Mucosa of stomach (tissue), 1 donor: ENCODE measurements at regions not wholly inside any gene's neighbourhood (a gene's known extent, or its start where the extent isn't known, plus 50 kb on each side); places are given as distances from the start of the nearest gene placed in this dataset.

ENCODE experiments used
- H3K27me3 ChIP-seq: one replicate; pipeline ENCODE4 v1.7.0; 2013; ENCODE audit warnings: mild to moderate bottlenecking, low read length; ENCODE audit not compliant: control insufficient read depth, insufficient read depth
- H3K36me3 ChIP-seq: one replicate; pipeline ENCODE4 v1.7.0; 2013; ENCODE audit warnings: low read length; ENCODE audit not compliant: control insufficient read depth, insufficient read depth
- H3K4me1 ChIP-seq: one replicate; pipeline ENCODE4 v1.7.0; 2013; ENCODE audit warnings: mild to moderate bottlenecking, low read length; ENCODE audit not compliant: control insufficient read depth, insufficient read depth
- H3K4me3 ChIP-seq: one replicate; pipeline ENCODE4 v1.7.0; 2013; ENCODE audit warnings: low read length
- H3K9ac ChIP-seq: one replicate; pipeline ENCODE4 v1.7.0; 2013; ENCODE audit warnings: mild to moderate bottlenecking, low read length, moderate library complexity
- H3K9me3 ChIP-seq: one replicate; pipeline ENCODE4 v1.7.0; 2013; ENCODE audit warnings: mild to moderate bottlenecking, low read length, moderate library complexity; ENCODE audit not compliant: control insufficient read depth
- donor health status: Pancreatic carcinoma.

DNA sequence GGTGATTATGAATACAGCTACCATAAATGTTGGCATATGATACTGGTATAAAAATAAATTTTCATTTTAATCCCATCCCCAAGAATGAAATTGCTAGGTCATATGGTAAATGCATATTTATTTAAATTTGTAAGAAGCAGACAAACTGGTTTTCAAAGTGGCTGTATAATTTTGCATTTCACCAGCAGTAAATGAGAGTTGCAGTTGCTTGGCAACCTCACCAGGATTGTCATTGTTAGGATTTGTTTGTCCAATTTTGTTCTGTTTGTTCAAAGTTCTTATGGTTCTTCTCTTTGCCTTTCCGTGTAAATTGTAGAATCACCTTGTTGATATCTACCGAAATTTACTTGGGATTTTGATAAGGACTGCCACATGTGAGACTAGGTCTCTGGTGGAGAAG lies 237.4 kb downstream of the OTUD1 start:
- no peaks in the 10 kb centered on the region for H3K9me3 ChIP-seq
- H3K4me1 ChIP-seq, result no peaks in the 10 kb centered on the region
- no peak overlapping the region for H3K9ac ChIP-seq
- no peaks in the 10 kb centered on the region for H3K36me3 ChIP-seq
- H3K27me3 ChIP-seq, result no peaks in the 10 kb centered on the region
- no peak overlapping the region for H3K4me3 ChIP-seq

DNA sequence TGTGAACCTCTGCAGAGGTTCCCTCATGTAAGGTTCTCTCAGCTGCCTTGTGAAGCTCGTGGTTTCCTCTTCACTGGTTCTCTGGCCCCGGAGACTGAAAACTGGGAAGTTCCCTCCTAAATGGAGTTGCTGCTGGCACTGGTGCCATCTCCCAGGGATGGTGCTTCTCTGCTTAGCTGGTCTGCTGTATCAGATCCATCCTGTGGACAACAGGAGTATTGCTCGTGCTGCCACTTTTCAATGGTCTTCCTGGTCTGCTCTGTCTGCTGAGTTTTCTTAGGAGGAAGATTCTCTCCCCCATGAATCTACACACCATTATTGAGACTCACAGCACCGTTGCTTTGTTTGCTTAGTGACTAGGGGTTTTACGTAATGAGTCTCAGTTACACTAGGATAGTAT lies 247.8 kb downstream of the OTUD1 start:
- Histone ChIP-seq H3K36me3 (no peaks in the 10 kb centered on the region), H3K4me3 (no peak overlapping the region), H3K4me1 (no peaks in the 10 kb centered on the region), H3K9ac (no peak overlapping the region), H3K9me3 (no peaks in the 10 kb centered on the region), H3K27me3 (peaks cover 4% of the 10 kb centered on the region)

GRCh38 chr10:23692736-23693135 lies 253.9 kb downstream of the OTUD1 start:
- H3K4me3 ChIP-seq, result no peak overlapping the region
- no peak overlapping the region for H3K9ac ChIP-seq
- no peaks in the 10 kb centered on the region for H3K9me3 ChIP-seq
- H3K27me3 ChIP-seq, result peaks cover 37% of the 10 kb centered on the region
- H3K36me3 ChIP-seq, result no peaks in the 10 kb centered on the region
- H3K4me1 ChIP-seq, result no peaks in the 10 kb centered on the region

DNA sequence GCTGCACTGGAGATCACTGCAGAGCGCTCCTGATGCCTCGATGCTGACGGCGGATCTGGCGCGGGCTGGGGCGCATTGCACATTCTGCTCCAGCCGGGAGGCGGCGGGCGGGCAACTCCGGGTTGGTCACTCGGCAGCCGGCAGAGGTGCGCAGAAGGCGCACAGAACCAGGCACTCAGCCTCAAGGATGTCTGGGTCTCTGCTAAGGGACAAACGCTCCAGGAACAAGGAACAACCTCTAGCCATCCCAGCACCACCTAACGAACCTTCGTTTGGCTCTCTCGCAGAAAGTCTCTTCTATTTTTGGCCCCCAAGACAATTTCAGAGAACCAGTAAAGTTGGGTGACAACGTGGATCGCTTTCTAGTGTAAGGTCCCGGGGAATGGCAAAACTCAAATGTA lies 254.6 kb downstream of the OTUD1 start:
- peaks cover 37% of the 10 kb centered on the region for H3K27me3 ChIP-seq
- no peak overlapping the region for H3K4me3 ChIP-seq
- no peaks in the 10 kb centered on the region for H3K36me3 ChIP-seq

DNA sequence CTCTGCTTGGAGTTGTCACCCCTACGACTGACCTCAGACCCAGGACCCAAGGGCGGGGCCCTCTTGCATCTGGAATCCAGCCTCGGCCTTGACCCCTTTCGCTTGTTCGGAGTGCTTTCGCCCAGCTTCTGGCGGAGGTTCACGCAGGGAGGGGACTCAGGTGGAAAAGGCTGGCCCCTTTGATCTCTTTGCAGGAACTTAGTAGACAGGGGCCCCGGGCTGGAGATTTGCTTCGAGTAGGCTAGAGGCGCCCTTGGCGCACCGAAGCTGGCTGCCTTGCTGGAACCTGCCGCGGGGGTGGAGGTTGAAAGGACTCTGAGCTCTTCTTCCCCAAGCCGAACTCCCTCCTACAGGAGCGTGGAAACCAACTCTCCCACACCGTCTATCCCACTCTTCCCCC lies 255.1 kb downstream of the OTUD1 start:
- Histone ChIP-seq H3K27me3 (peaks cover 37% of the 10 kb centered on the region), H3K9ac (no peak overlapping the region), H3K4me3 (no peak overlapping the region), H3K4me1 (no peaks in the 10 kb centered on the region), H3K9me3 (no peaks in the 10 kb centered on the region), H3K36me3 (no peaks in the 10 kb centered on the region)

More for the DNA sequence above, 254.6 kb downstream of the OTUD1 start:
- Histone ChIP-seq H3K9ac (no peak overlapping the region), H3K9me3 (no peaks in the 10 kb centered on the region), H3K4me1 (no peaks in the 10 kb centered on the region)

GRCh38 chr10:23694446-23694920 lies 255.6 kb downstream of the OTUD1 start:
- Histone ChIP-seq H3K36me3 (no peaks in the 10 kb centered on the region), H3K27me3 (peaks cover 37% of the 10 kb centered on the region), H3K9me3 (no peaks in the 10 kb centered on the region), H3K4me3 (no peak overlapping the region), H3K4me1 (no peaks in the 10 kb centered on the region), H3K9ac (no peak overlapping the region)

DNA sequence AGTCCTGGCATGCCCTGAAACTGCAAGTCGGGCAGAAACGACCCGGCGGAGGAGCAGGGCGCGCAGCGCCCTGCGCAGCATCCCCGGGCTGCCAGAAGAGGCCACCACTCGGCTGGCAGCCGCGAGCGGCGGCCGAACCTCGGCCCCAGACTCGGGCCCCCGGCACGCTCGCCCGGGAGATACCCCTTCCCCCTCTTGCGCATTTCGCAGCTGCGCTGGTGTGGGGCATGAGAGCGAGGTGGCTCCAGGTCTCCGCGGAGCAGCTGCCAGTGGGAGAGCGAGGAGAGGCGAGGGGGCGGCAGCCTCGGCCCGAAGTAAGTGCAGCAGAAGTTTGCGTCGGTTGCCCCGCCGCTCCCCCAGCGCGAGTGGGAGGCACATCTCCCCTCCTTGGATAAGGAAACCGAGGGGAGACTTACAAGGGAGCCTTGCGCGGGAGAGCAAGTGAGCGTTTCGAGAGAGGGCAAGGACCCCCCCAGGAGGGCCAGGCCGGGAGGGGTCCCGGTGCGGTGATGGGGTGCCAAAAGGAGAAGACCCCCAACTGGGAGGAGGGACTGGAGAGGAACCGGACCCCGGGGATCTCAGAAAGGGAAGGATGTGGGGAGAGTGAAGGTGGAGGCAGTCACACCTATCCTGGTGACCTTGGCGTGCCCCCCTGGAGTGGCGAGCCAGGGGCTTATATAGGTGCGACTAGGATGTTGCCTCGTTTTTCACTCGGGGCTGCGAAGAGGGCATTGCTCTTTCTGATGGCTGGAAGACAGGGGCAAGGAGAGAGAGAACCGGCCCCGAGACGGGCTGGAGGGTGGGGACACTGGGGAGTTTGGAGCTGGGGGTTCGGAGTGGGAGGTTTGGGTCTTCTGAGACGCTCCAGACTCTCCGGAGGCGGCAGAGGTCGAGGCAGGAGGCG lies 256.3 kb downstream of the OTUD1 start:
- peaks cover 33% of the 10 kb centered on the region for H3K27me3 ChIP-seq

DNA sequence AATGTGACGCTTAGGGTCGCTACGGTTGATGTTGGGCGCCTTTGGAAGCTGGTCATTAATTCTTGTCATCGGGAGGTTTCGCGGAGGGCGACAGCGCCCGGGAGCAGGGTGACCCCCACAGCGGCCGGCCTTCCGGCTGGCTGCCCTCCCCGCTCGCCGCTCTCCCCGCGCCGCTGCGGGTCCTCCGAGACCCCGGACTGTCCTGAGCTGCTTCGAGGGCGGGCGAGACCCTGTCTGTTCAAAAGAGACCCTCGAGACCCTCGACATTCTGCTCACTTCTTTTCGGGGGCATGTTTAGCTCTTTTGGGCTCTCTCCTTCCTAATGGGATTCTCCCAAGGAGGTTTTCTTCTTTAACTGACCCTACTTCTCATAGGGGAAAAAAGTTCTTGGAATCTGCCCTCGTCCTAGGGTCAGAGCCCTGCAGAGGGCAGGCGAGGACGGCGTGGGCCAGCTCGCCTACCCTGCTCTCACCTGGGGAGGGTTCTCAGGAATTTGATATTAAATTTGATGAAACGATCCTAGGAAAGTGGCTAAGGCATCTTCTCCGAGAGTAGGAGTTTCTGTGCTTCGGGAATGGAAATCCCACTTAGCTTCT lies 257.0 kb downstream of the OTUD1 start:
- Histone ChIP-seq H3K36me3 (no peaks in the 10 kb centered on the region), H3K4me1 (no peaks in the 10 kb centered on the region), H3K4me3 (no peak overlapping the region), H3K27me3 (peaks cover 33% of the 10 kb centered on the region), H3K9ac (no peak overlapping the region), H3K9me3 (no peaks in the 10 kb centered on the region)

More for the DNA sequence above, 256.3 kb downstream of the OTUD1 start:
- Histone ChIP-seq H3K9ac (no peak overlapping the region), H3K36me3 (no peaks in the 10 kb centered on the region), H3K4me3 (no peak overlapping the region), H3K9me3 (no peaks in the 10 kb centered on the region), H3K4me1 (no peaks in the 10 kb centered on the region)

GRCh38 chr10:23696476-23696875 lies 257.6 kb downstream of the OTUD1 start:
- no peaks in the 10 kb centered on the region for H3K4me1 ChIP-seq
- H3K9ac ChIP-seq, result no peak overlapping the region
- H3K27me3 ChIP-seq, result peaks cover 33% of the 10 kb centered on the region
- no peak overlapping the region for H3K4me3 ChIP-seq
- no peaks in the 10 kb centered on the region for H3K36me3 ChIP-seq
- no peaks in the 10 kb centered on the region for H3K9me3 ChIP-seq

DNA sequence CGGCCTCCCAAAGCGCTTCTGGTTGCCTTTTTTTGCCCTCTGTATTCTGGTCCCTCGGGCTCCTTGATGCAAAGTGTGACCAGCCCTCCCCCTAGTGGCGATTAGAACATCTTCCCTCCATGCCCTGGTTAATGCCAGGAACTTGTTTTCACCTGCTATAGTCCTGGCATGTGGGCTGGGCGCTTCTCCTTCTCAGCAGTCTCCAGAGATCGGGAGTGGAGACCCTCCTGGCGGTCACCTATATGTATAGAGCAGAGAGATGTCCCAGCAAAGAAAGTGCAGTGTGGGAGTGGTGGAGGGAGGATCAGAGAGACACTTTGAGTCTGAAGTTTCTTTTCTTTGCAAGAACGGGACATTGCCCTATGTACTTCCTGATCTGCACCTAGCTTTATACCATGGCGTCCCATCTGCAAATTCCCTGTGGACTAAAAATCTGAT lies 264.1 kb downstream of the OTUD1 start:
- Histone ChIP-seq H3K9ac (peak overlapping the region; percentile 45), H3K36me3 (no peaks in the 10 kb centered on the region), H3K9me3 (no peaks in the 10 kb centered on the region), H3K27me3 (no peaks in the 10 kb centered on the region), H3K4me3 (no peak overlapping the region), H3K4me1 (no peaks in the 10 kb centered on the region)

- Histone ChIP-seq H3K27me3 (no peaks in the 10 kb centered on the region), H3K4me3 (no peak overlapping the region), H3K9me3 (no peaks in the 10 kb centered on the region), H3K36me3 (no peaks in the 10 kb centered on the region), H3K4me1 (no peaks in the 10 kb centered on the region), H3K9ac (no peak overlapping the region)
Measured at GRCh38 chr10:23715363-23715762, 276.5 kb downstream of the OTUD1 start.

- Histone ChIP-seq H3K4me3 (no peak overlapping the region), H3K27me3 (no peaks in the 10 kb centered on the region), H3K4me1 (no peaks in the 10 kb centered on the region), H3K36me3 (no peaks in the 10 kb centered on the region), H3K9me3 (no peaks in the 10 kb centered on the region), H3K9ac (no peak overlapping the region)
Measured at GRCh38 chr10:23717913-23718312, 279.0 kb downstream of the OTUD1 start.
